Fibroblast of lung (primary cell): ENCODE measurements at regions not wholly inside any gene's neighbourhood (a gene's known extent, or its start where the extent isn't known, plus 50 kb on each side); places are given as distances from the start of the nearest gene placed in this dataset.

ENCODE experiments used
- DNase-seq, 2 donors: peaks; one replicate each; pipeline versions ENCODE4 v3.0.0 to v3.0.0-alpha.2; 2010; ENCODE audit warnings: low read depth in 2 of 2
- H2AFZ ChIP-seq: 2 replicates; pipeline ENCODE4 v1.5.1; 2012; ENCODE audit warnings: low read length, control low read depth, inconsistent platforms
- H3K27ac ChIP-seq: 2 replicates; pipeline ENCODE4 v1.5.1; 2011; ENCODE audit warnings: low read length, control low read depth; ENCODE audit not compliant: insufficient read depth
- H3K27me3 ChIP-seq: 2 replicates; pipeline ENCODE4 v1.5.1; 2011; ENCODE audit warnings: mild to moderate bottlenecking, low read length; ENCODE audit not compliant: control insufficient read depth, insufficient read depth
- H3K36me3 ChIP-seq: 2 replicates; pipeline ENCODE4 v1.5.1; 2011; ENCODE audit warnings: low read length; ENCODE audit not compliant: control insufficient read depth, insufficient read depth
- H3K4me1 ChIP-seq: 2 replicates; pipeline ENCODE4 v1.5.1; 2011; ENCODE audit warnings: low read length; ENCODE audit not compliant: control insufficient read depth, insufficient read depth; ENCODE audit errors: extremely low read depth
- H3K4me2 ChIP-seq: 2 replicates; pipeline ENCODE4 v1.5.1; 2011; ENCODE audit warnings: low read length, control low read depth; ENCODE audit not compliant: insufficient read depth; ENCODE audit errors: extremely low read depth
- H3K4me3 ChIP-seq, 4 experiments: fragments of 200-600 bp in 1 of 4; sonication (generic) in 1 of 4; replicated peaks in 1 of 4; 2 replicates each; pipeline ENCODE4 v1.5.1; 2011 to 2016; ENCODE audit warnings: low read length in 4 of 4, low read depth in 3 of 4, mild to moderate bottlenecking in 3 of 4, control low read depth in 2 of 4, inconsistent platforms in 1 of 4, mixed read lengths in 1 of 4; ENCODE audit not compliant: insufficient read depth in 1 of 4; ENCODE audit errors: control extremely low read depth in 1 of 4
- H3K79me2 ChIP-seq: 2 replicates; pipeline ENCODE4 v1.5.1; 2012; ENCODE audit warnings: mild to moderate bottlenecking, low read length, inconsistent platforms; ENCODE audit not compliant: control insufficient read depth, insufficient read depth
- H3K9ac ChIP-seq: 2 replicates; pipeline ENCODE4 v1.5.1; 2011; ENCODE audit warnings: mild to moderate bottlenecking, low read length, control low read depth; ENCODE audit not compliant: insufficient read depth
- H3K9me3 ChIP-seq: 2 replicates; pipeline ENCODE4 v1.5.1; 2012; ENCODE audit warnings: low read depth, low read length; ENCODE audit not compliant: control insufficient read depth, insufficient read depth
- H4K20me1 ChIP-seq: 2 replicates; pipeline ENCODE4 v1.5.1; 2011; ENCODE audit warnings: low read length; ENCODE audit not compliant: control insufficient read depth, insufficient read depth; ENCODE audit errors: extremely low read depth
- CTCF ChIP-seq, 2 donors: IDR thresholded peaks in 1 of 2; conservative IDR thresholded peaks in 1 of 2; 1 replicate in 1 of 2; 2 replicates in 1 of 2; pipeline ENCODE4 v1.5.1; 2011 to 2012; ENCODE audit warnings: low read length in 2 of 2, control low read depth in 1 of 2, inconsistent platforms in 1 of 2, low read depth in 1 of 2, mild to moderate bottlenecking in 1 of 2
- EZH2 ChIP-seq: IDR thresholded peaks from 2 replicates; pipeline ENCODE4 v1.5.1; 2012; ENCODE audit warnings: low read length, control low read depth, mild to moderate bottlenecking; ENCODE audit errors: missing control alignments

- no peak for DNase-seq
- Histone ChIP-seq H3K27ac (no peak overlapping the region), H3K9ac (no peak overlapping the region), H3K9me3 (no peaks in the 10 kb centered on the region), H3K4me3 (no peak overlapping the region), H3K4me1 (no peaks in the 10 kb centered on the region), H4K20me1 (no peaks in the 10 kb centered on the region), H3K4me2 (no peak overlapping the region), H3K79me2 (no peaks in the 10 kb centered on the region), H3K27me3 (no peaks in the 10 kb centered on the region), H2AFZ (no peak overlapping the region), H3K36me3 (no peaks in the 10 kb centered on the region)
- TF ChIP-seq CTCF (conservative IDR thresholded peaks at IDR 0.05 in 1 of 2, IDR thresholded peaks at IDR 0.05 in 1 of 2; ENCODE audit: low read depth in 1 of 2, low read length in 2 of 2) (no peak), EZH2 (no peak)
These were observed 167.0 kb upstream of the CPEB2 start for GRCh38 chr4:14835288-14835687.

- Histone ChIP-seq H3K9me3 (no peaks in the 10 kb centered on the region), H3K9ac (no peak overlapping the region), H2AFZ (no peak overlapping the region), H3K4me3 (no peak overlapping the region), H4K20me1 (no peaks in the 10 kb centered on the region), H3K4me2 (no peak overlapping the region), H3K36me3 (no peaks in the 10 kb centered on the region), H3K79me2 (no peaks in the 10 kb centered on the region), H3K27ac (no peak overlapping the region), H3K4me1 (no peaks in the 10 kb centered on the region), H3K27me3 (no peaks in the 10 kb centered on the region)
- no peak for DNase-seq
- TF ChIP-seq EZH2 = no peak
- no peak for TF ChIP-seq CTCF (conservative IDR thresholded peaks at IDR 0.05 in 1 of 2, IDR thresholded peaks at IDR 0.05 in 1 of 2; ENCODE audit: low read depth in 1 of 2, low read length in 2 of 2)
These were observed 166.4 kb upstream of the CPEB2 start for GRCh38 chr4:14835708-14836425.

GRCh38 chr4:14837860-14838259, 164.4 kb upstream of the CPEB2 start:
- no peaks in the 10 kb centered on the region for H3K4me1 ChIP-seq
- H3K79me2 ChIP-seq = no peaks in the 10 kb centered on the region
- no peaks in the 10 kb centered on the region for H3K36me3 ChIP-seq
- H3K9ac ChIP-seq = no peak overlapping the region
- no peak overlapping the region for H3K4me3 ChIP-seq
- no peaks in the 10 kb centered on the region for H3K27me3 ChIP-seq
- DNase-seq = no peak
- TF ChIP-seq EZH2 = no peak
- no peak for TF ChIP-seq CTCF (conservative IDR thresholded peaks at IDR 0.05 in 1 of 2, IDR thresholded peaks at IDR 0.05 in 1 of 2; ENCODE audit: low read depth in 1 of 2, low read length in 2 of 2)
- H3K27ac ChIP-seq = no peak overlapping the region
- H2AFZ ChIP-seq = no peak overlapping the region
- H3K9me3 ChIP-seq = no peaks in the 10 kb centered on the region
- H4K20me1 ChIP-seq = no peaks in the 10 kb centered on the region
- no peak overlapping the region for H3K4me2 ChIP-seq
